GM19043 (cell line): ENCODE measurements at regions not wholly inside any gene's neighbourhood (a gene's known extent, or its start where the extent isn't known, plus 50 kb on each side); places are given as distances from the start of the nearest gene placed in this dataset.

Experiments used
- ATAC-seq: cut with Tn5 transposase; IDR thresholded peaks from one replicate; pipeline ENCODE4 v1.9.1; 2021; ENCODE audit warnings: low read depth; ENCODE audit not compliant: unreplicated experiment

DNA sequence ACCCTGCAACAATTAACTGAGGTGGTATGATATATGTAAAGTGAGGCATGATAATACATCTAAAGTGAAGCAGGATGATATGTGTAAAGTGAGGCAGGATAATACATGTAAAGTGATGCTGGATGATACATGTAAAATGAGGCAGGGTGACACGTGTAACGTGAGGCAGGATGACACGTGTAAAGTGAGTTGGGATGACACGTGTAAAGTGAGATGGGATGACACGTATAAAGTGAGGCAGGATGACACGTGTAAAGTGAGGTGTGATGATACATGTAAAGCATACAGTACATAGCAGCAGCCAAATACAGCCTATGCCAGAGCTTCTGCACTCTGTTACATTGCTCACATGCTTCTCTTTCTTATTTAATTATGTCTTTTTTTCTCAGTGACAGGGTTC, 184.4 kb upstream of the FOXF1 start:
- ATAC-seq, result no peak

DNA sequence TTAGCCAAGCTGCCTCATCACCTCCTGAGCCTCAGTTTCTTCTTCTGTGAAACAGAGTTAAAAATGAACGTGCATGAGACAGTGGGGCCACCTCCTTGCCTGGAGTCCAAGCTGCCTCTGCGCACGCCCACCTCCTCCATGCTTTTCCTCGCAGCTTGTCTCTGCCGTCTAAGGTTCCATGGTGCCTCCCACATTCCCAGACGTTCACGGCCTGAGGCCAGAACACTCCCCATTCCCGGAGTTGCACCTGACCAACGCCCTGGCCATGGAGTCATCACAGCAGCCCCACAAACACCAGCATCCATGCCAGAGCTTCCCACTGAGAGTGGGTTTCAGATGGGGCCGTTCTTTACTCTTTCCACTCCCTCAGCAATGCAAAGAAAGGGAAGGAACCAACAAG, 183.0 kb upstream of the FOXF1 start:
- no peak for ATAC-seq

GRCh38 chr16:86330906-86331305, 179.4 kb upstream of the FOXF1 start:
- ATAC-seq, result no peak

GRCh38 chr16:86334079-86334635, 176.2 kb upstream of the FOXF1 start:
- no peak for ATAC-seq

GRCh38 chr16:86335266-86336172, 174.8 kb upstream of the FOXF1 start:
- ATAC-seq, result no peak

- no peak for ATAC-seq
These were observed 173.2 kb upstream of the FOXF1 start for GRCh38 chr16:86337138-86337537.

DNA sequence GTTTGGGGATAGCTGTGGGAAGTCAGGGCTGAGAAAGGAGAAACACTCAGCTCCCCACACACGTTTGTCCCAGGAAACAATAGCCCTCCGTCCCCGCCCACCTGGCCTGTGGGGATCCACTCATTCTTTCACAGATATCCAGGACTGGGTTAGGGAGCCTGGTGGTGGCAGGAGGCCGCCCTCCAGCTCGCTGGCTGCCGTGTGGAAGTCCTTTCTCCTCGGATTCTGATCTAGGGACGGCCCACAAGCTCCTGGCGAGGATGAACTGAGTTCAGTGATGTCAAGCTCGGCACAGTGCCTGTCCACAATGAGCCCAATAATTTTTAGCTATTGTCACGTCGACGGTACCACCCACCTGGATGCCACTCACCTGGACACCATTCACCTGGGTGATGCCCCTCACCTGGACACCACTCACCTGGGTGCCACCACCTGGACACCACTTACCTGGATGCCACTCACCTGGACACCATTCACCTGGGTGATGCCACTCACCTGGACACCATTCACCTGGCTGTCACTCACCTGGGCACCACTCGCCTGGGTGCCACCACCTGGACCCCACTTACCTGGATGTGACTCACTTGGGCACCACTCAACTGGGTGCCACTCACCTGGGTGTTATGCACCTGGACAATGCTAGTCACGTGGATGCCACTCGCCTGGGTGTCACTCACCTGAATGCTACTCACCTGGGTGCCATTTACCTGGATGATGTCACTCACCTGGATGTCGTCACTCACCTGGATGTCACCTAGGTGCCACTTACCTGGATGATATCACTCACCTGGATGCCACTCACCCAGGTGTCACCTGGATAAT, 172.5 kb upstream of the FOXF1 start:
- ATAC-seq, result no peak

- ATAC-seq, result no peak
These were observed 171.8 kb upstream of the FOXF1 start for GRCh38 chr16:86338403-86339115.

- no peak for ATAC-seq
These were observed 168.0 kb upstream of the FOXF1 start for GRCh38 chr16:86342161-86342834.

- ATAC-seq, result no peak
These were observed 167.1 kb upstream of the FOXF1 start for GRCh38 chr16:86343027-86343795.

GRCh38 chr16:86343796-86344585, 166.3 kb upstream of the FOXF1 start:
- no peak for ATAC-seq

- ATAC-seq, result no peak
These were observed 165.8 kb upstream of the FOXF1 start for GRCh38 chr16:86344586-86344871.

- ATAC-seq, result no peak
These were observed 165.4 kb upstream of the FOXF1 start for GRCh38 chr16:86344881-86345280.

DNA sequence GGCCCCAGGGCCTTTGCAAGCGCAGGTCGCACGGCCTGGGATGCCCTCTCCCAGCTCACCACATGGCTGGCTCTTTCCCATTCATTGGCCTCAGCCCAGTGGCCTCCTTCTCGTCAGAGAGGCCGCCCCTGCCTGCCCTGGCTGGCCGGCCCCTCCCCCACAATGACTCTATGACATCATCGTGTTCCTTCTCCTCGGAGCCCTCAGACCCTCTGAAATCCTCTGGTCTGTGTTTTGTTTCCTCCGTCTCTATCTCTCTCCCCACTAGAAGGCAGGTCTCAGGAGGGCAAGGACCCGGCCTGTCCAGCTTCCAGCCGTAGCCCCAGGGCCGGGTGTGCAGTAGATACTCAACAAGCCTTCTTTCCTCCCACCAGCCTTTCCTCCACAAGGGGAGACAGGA, 164.8 kb upstream of the FOXF1 start:
- no peak for ATAC-seq

DNA sequence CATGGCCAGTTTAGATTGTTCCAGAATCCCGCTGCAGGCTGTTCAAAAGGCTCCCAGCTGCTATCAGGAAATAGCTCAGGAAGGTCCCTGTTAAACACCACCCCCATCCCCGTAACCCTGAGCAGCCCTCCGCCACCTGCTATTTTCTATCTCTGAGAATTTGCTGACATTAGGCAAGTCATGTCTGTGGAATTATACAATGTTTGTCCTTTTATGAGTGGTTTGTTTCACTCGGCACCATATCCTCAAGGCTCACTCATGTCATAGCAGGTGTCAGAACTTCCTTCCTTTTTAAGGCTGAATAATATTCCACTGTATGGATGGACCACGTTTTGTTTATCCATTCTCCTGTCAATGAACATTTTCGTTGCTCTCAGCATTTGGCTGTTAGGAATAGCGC, 164.3 kb upstream of the FOXF1 start:
- no peak for ATAC-seq

GRCh38 chr16:86347090-86347489, 163.2 kb upstream of the FOXF1 start:
- no peak for ATAC-seq

DNA sequence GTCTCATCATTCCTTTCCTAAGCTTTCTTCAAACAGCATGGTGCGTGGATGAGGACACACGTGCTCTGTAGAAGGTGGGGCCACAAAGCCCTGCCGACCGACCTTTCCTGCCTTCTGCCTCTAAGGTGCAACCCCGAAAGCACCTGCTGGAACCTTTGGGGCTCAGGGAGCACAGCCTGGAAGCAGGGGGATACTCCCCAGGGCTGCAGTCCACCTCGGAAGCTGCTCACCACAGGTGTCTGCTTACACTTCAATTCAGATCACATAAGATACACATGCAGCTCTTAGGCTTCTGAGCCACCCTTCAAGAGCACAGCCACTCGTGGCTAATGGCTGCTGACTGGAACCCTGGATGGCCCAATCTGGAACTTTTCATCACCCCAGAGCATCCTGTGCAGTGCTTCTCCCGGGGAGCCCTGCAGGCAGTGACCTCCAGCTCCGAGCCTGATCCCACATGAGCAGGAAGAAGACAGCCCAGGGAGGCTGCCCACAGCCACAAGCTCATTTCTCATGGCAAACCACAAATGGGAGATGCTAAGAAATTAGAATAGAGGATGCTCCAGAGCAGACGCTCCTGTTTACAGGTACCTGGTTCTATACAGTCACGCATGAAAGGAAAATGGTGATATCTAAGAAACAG, 162.3 kb upstream of the FOXF1 start:
- no peak for ATAC-seq

DNA sequence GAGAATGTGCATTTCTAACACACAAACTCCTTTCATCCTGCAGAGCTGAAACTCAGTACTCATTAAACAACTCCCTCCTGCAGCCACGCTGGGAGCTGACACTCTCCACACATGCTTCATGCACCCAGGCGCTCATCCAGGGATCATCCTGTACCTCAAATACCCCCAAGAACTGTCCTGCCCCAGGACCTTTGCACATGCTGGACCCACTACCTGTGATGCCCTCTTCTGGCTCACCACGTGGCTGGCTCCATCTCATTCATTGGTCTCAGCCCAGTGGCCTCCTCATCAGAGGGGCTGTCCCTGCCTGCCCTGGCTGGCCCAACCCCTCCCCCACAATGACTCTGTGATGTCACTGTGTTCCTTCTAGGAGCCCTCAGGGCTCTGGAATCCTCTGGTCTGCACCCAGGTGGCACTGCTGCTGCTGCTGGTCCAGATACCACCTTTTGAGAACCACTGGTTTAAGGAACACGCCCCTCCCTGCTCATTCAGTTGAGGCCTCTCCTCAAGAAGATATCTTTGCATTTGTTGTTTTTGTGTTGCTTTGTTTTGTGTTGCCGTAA, 160.9 kb upstream of the FOXF1 start:
- no peak for ATAC-seq
